ENCODE measurements at regions not wholly inside any gene's neighbourhood (a gene's known extent, or its start where the extent isn't known, plus 50 kb on each side); places are given as distances from the start of the nearest gene placed in this dataset.

DNA sequence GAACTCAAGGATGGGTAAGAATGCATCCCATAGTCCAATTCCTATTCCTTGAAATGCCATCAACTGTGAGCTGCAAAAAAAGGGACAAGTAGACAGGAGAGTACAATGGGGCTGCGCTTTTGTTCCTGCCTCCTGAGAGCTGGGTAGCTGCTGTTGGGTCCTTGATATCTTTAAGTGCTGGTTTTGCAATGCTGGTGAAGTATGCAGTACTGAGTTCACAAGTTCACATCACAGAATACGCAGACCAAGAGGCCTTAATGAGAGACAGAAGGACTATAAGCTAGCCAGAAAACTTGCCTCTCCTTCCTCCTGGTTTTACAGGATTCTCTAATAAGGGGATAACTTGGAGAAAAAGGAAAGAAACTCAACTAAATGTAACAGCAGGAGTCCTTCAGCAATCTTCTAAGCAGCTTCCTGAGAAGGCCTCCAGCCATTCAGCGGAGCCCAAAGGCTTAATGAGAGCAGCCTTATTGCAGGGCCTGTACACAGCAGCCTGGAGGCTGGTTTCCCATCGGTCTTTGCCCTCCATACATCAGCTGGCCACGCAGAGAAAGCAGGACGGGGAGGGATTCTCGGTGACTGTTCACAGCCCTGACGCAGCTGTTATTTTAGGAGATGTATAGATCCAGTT is 293.1 kb downstream of the CDCA7 start:
- WGBS, 5 donors, result 70 to 86% (median 77%) methylated on average over 8 of the region's 8 CpGs
- Histone ChIP-seq H3K27me3 (replicated peaks in 1 of 7) (no peaks in the 10 kb centered on the region), H3K9me3 (no peaks in the 10 kb centered on the region), H3K4me1 (no peaks in the 10 kb centered on the region), H3K4me3 (no peak overlapping the region), H3K36me3 (no peaks in the 10 kb centered on the region), H3K27ac (peak overlapping the region in 2 of 8 donors; percentile 28 to 38)
- intact Hi-C loops (cut with DNase I; ENCODE audit: low total_unique reads), result no loop called here
- DNase-seq, result no peak
- TF ChIP-seq POLR2A (IDR thresholded peaks at IDR 0.05) (no peak), POLR2AphosphoS5 (IDR thresholded peaks at IDR 0.05) (no peak)
- TF ChIP-seq, protein P1, sequence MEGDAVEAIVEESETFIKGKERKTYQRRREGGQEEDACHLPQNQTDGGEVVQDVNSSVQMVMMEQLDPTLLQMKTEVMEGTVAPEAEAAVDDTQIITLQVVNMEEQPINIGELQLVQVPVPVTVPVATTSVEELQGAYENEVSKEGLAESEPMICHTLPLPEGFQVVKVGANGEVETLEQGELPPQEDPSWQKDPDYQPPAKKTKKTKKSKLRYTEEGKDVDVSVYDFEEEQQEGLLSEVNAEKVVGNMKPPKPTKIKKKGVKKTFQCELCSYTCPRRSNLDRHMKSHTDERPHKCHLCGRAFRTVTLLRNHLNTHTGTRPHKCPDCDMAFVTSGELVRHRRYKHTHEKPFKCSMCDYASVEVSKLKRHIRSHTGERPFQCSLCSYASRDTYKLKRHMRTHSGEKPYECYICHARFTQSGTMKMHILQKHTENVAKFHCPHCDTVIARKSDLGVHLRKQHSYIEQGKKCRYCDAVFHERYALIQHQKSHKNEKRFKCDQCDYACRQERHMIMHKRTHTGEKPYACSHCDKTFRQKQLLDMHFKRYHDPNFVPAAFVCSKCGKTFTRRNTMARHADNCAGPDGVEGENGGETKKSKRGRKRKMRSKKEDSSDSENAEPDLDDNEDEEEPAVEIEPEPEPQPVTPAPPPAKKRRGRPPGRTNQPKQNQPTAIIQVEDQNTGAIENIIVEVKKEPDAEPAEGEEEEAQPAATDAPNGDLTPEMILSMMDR (IDR thresholded peaks at IDR 0.05 in 8 of 11, conservative IDR thresholded peaks at IDR 0.05 in 3 of 11), result no peak

DNA sequence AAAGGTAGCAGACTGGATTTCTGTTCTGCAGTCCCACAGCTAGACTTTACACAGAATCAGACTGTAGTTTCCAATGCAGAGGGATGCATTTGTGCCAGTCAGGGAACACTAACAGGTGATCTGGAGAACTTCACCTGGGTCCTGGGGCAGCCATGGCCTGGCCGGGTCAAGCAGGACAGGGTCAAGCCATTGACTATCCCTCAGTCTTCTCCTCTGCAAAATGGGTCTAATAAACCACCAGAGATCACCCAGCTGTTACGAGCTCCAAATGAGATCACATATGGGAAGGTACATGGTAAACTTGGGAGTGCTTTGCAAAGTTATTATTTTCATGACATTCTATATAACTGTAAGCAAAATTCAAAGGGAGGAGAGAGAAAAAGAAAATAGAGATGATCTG is 294.1 kb downstream of the CDCA7 start:
- no peaks in the 10 kb centered on the region for H3K4me1 ChIP-seq
- no peaks in the 10 kb centered on the region for H3K36me3 ChIP-seq
- 78 to 89% (median 84%) methylated on average over 2 of the region's 2 CpGs for WGBS, 5 donors
- intact Hi-C loops (cut with DNase I; ENCODE audit: low total_unique reads), result no loop called here
- DNase-seq, result no peak
- H3K9me3 ChIP-seq, result no peaks in the 10 kb centered on the region
- no peaks in the 10 kb centered on the region for H3K27me3 ChIP-seq (replicated peaks in 1 of 7)
- H3K4me3 ChIP-seq, result no peak overlapping the region
- TF ChIP-seq, protein P1 (IDR thresholded peaks at IDR 0.05 in 8 of 11, conservative IDR thresholded peaks at IDR 0.05 in 3 of 11), result no peak
- TF ChIP-seq POLR2AphosphoS5 (IDR thresholded peaks at IDR 0.05), result no peak
- TF ChIP-seq POLR2A (IDR thresholded peaks at IDR 0.05), result no peak
- H3K27ac ChIP-seq, result no peak overlapping the region

DNA sequence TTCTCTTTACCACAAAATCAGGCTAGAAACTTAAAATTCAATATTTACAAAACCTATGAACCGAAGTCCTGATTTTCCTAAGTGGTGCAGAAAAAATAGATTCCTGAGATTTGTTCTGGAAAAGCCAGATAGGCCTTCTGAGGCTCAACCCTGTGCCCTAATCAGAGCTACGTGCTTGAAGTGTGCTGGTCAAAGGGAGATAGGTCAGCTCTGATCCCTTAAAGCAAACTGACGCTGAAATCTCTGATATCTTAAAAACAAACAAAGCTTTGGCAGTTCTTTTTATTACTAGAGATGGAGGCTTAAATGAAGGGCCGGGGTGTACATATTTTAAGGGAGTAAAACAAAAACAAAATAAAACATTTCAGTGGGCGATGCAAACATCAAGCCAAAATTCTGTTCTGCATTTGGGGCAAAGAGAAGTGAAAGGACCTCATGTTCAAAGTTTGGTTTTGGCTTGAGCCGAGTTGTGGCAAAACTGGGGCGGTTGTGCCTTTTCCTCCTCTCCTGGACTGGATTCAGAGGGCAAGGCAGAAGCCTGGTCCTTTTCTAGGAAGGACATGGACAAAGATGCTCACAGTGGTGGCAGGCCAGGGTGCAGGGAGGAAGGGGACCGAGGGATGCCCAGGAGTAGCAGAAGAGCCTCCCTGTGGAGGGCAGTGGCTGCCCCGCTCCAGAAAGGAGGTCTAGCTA is 295.0 kb downstream of the CDCA7 start:
- TF ChIP-seq POLR2AphosphoS5 (IDR thresholded peaks at IDR 0.05), result no peak
- no peak for TF ChIP-seq POLR2A (IDR thresholded peaks at IDR 0.05)
- TF ChIP-seq, protein P1 (IDR thresholded peaks at IDR 0.05 in 8 of 11, conservative IDR thresholded peaks at IDR 0.05 in 3 of 11), result no peak
- Histone ChIP-seq H3K27me3 (replicated peaks in 1 of 7) (no peaks in the 10 kb centered on the region), H3K4me1 (no peaks in the 10 kb centered on the region), H3K27ac (no peak overlapping the region), H3K36me3 (no peaks in the 10 kb centered on the region), H3K9me3 (no peaks in the 10 kb centered on the region), H3K4me3 (no peak overlapping the region)
- DNase-seq, result no peak
- WGBS, 5 donors, result 76 to 87% (median 77%) methylated on average over 9 of the region's 9 CpGs
- intact Hi-C loops (cut with DNase I; ENCODE audit: low total_unique reads), result no loop called here

DNA sequence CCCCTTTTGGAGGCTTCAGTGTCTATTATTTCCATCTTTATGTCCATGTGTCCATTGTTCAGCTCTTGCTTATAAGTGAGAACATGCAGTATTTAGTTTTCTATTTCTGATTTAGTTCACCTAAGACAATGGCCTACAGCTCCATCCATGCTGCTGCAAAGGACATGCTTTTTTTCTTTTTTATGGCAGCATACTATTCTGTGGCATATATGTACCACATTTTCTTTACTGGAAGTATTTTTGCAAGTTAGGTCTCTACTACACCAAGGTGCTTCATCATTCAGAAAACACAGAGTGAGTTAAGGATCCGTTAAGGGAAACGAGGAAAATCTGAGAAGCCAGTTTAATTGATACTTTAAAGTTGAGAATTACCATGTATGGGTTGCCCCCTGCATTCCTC is 297.2 kb downstream of the CDCA7 start:
- WGBS, 5 donors, result 88 to 94% (median 91%) methylated on average over 2 of the region's 2 CpGs
- TF ChIP-seq POLR2AphosphoS5 (IDR thresholded peaks at IDR 0.05), result no peak
- intact Hi-C loops (cut with DNase I; ENCODE audit: low total_unique reads), result no loop called here

More for the DNA sequence above, 297.2 kb downstream of the CDCA7 start:
- no peaks in the 10 kb centered on the region for H3K4me1 ChIP-seq
- H3K4me3 ChIP-seq, result no peak overlapping the region
- no peak overlapping the region for H3K27ac ChIP-seq
- H3K9me3 ChIP-seq, result no peaks in the 10 kb centered on the region
- no peaks in the 10 kb centered on the region for H3K27me3 ChIP-seq (replicated peaks in 1 of 7)
- no peak for DNase-seq
- H3K36me3 ChIP-seq, result no peaks in the 10 kb centered on the region
